Retina (tissue), 1 donor: ENCODE measurements at regions not wholly inside any gene's neighbourhood (a gene's known extent, or its start where the extent isn't known, plus 50 kb on each side); places are given as distances from the start of the nearest gene placed in this dataset.
A peak's percentile ranks its signal among the peaks of the same experiment; 100 is the strongest.
"Not testable (repeated sequence)": the region's sequence is repeated elsewhere in the genome, so short reads cannot be mapped to it uniquely, and the experiment has no call there.

Source experiments
- DNase-seq: peaks from one replicate; pipeline ENCODE4 v3.0.0-alpha.2; 2016

- DNase-seq = no peak
Observed at GRCh38 chr20:60172346-60172984, 214.2 kb downstream of the CDH26 start.

GRCh38 chr20:60177080-60177479 lies 218.9 kb downstream of the CDH26 start:
- DNase-seq = no peak

- DNase-seq = no peak
Observed at GRCh38 chr20:60180986-60181385, 222.8 kb downstream of the CDH26 start.

- DNase-seq = no peak
Observed at GRCh38 chr20:60186412-60186811, 228.2 kb downstream of the CDH26 start.

GRCh38 chr20:60187683-60188082 lies 229.5 kb downstream of the CDH26 start:
- no peak for DNase-seq

GRCh38 chr20:60191014-60191413 lies 232.8 kb downstream of the CDH26 start:
- no peak for DNase-seq

- DNase-seq = no peak
Observed at GRCh38 chr20:60192326-60192725, 234.1 kb downstream of the CDH26 start.

GRCh38 chr20:60199132-60199531 lies 240.9 kb downstream of the CDH26 start:
- DNase-seq = not testable (repeated sequence)

GRCh38 chr20:60199866-60200265 lies 241.6 kb downstream of the CDH26 start:
- no peak for DNase-seq

GRCh38 chr20:60200305-60200918 lies 242.2 kb downstream of the CDH26 start:
- no peak for DNase-seq

GRCh38 chr20:60201198-60201835 lies 243.1 kb downstream of the CDH26 start:
- peak; percentile 70 for DNase-seq

- DNase-seq = no peak
Observed at GRCh38 chr20:60202046-60202445, 243.8 kb downstream of the CDH26 start.

- no peak for DNase-seq
Observed at GRCh38 chr20:60203451-60203850, 245.2 kb downstream of the CDH26 start.

- no peak for DNase-seq
Observed at GRCh38 chr20:60204601-60205000, 246.4 kb downstream of the CDH26 start.

- DNase-seq = peak; percentile 60
Observed at GRCh38 chr20:60206259-60206658, 248.0 kb downstream of the CDH26 start.

- no peak for DNase-seq
Observed at GRCh38 chr20:60209048-60209447, 250.8 kb downstream of the CDH26 start.

GRCh38 chr20:60210779-60211617 lies 252.8 kb downstream of the CDH26 start:
- DNase-seq = peak; percentile 87

- peak; percentile 56 for DNase-seq
Observed at GRCh38 chr20:60211618-60212463, 253.6 kb downstream of the CDH26 start.

- DNase-seq = no peak
Observed at GRCh38 chr20:60212695-60213094, 254.5 kb downstream of the CDH26 start.

GRCh38 chr20:60213126-60213893 lies 255.1 kb downstream of the CDH26 start:
- DNase-seq = no peak
